HUES6 (cell line): ENCODE measurements at regions not wholly inside any gene's neighbourhood (a gene's known extent, or its start where the extent isn't known, plus 50 kb on each side); places are given as distances from the start of the nearest gene placed in this dataset.

Source experiments
- H3K27ac ChIP-seq: 2 replicates; pipeline ENCODE4 v1.7.0; 2013; ENCODE audit warnings: low read depth, mild to moderate bottlenecking, low read length, inconsistent platforms
- H3K27me3 ChIP-seq: 2 replicates; pipeline ENCODE4 v1.6.1; 2013; ENCODE audit warnings: low read length; ENCODE audit not compliant: control insufficient read depth, insufficient read depth
- H3K36me3 ChIP-seq: 2 replicates; pipeline ENCODE4 v1.6.1; 2013; ENCODE audit warnings: low read length; ENCODE audit not compliant: control insufficient read depth, insufficient read depth
- H3K4me1 ChIP-seq: 2 replicates; pipeline ENCODE4 v1.6.1; 2013; ENCODE audit warnings: low read length; ENCODE audit not compliant: control insufficient read depth, insufficient read depth
- H3K4me3 ChIP-seq: 2 replicates; pipeline ENCODE4 v1.5.1; 2013; ENCODE audit warnings: low read depth, low read length
- H3K9ac ChIP-seq: one replicate; pipeline ENCODE4 v1.6.1; 2013; ENCODE audit warnings: mild to moderate bottlenecking, low read length
- H3K9me3 ChIP-seq: 2 replicates; pipeline ENCODE4 v1.6.1; 2013; ENCODE audit warnings: low read depth, low read length; ENCODE audit not compliant: control insufficient read depth, insufficient read depth

DNA sequence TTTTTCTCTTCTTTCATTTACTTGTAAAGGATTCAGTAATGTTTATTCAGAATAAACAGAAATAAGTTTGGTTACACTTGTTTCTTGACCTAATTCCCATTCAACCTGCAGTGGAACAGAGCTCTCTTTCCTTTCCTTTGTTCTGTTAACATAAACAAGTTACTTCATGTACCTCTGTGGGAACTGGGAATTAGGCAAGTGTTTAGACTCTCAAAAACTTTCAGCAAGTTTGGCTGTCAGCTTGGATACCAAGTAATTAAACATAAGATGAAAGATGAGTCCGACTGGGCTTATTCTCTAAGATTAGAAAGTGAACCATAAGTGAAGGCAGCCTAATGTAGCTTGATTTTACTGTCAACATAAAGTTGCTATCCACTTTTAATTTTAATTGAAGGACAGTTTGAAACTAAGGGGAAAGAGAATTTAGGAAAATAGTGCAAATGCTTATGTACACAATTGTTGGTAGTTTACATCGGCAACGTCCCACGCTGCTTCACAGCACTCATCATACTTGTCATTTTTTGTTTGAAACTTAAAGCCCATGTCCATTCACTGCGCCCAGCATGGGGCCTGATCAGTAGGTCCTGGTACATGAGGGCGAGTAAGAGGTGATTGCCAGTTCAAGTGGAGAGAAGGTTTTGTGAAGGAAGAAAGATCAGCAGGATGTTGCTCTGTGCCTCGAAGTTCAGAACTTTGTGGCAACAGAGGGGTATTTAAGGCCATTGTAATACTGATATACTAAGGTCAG is 113.0 kb downstream of the PLEKHG1 start:
- no peaks in the 10 kb centered on the region for H3K27me3 ChIP-seq
- H3K36me3 ChIP-seq, result no peaks in the 10 kb centered on the region
- peaks cover 11% of the 10 kb centered on the region; the same call in 1 of the 2 replicates for H3K4me1 ChIP-seq
- H3K4me3 ChIP-seq, result no peak overlapping the region
- H3K9me3 ChIP-seq, result no peaks in the 10 kb centered on the region
- no peak overlapping the region for H3K27ac ChIP-seq
- no peak overlapping the region for H3K9ac ChIP-seq

DNA sequence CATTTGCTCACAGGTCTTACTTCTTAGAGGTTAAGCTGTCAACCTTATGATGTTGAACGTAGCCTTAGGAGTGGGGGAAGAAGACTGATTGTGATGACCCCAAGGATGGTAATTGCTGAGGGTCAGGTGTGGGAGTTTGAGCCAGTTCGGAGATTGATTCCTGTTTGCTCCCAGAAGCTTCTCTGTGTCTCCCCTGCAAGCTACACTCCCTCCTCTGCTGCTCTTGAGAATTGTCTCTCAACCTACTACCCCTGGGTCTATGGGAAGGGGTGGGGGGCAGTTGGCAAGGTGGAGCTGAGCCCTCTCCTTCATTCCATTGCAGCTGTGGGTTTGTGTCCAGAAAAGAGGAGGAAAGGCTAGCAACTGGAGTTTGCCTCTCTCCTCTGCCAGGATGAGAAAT is 113.8 kb downstream of the PLEKHG1 start:
- Histone ChIP-seq H3K27me3 (no peaks in the 10 kb centered on the region), H3K9me3 (no peaks in the 10 kb centered on the region), H3K4me1 (peaks cover 11% of the 10 kb centered on the region; the same call in 1 of the 2 replicates), H3K27ac (no peak overlapping the region), H3K4me3 (no peak overlapping the region), H3K9ac (no peak overlapping the region), H3K36me3 (no peaks in the 10 kb centered on the region)

- H3K4me3 ChIP-seq, result no peak overlapping the region
- H3K4me1 ChIP-seq, result peaks cover 11% of the 10 kb centered on the region; the same call in 1 of the 2 replicates
- H3K27ac ChIP-seq, result no peak overlapping the region
- H3K9me3 ChIP-seq, result no peaks in the 10 kb centered on the region
- H3K36me3 ChIP-seq, result no peaks in the 10 kb centered on the region
- no peak overlapping the region for H3K9ac ChIP-seq
- no peaks in the 10 kb centered on the region for H3K27me3 ChIP-seq
Measured at GRCh38 chr6:150713931-150714330, 114.2 kb downstream of the PLEKHG1 start.

GRCh38 chr6:150715133-150715532 is 115.4 kb downstream of the PLEKHG1 start:
- no peak overlapping the region for H3K4me3 ChIP-seq
- peaks cover 17% of the 10 kb centered on the region for H3K4me1 ChIP-seq
- no peaks in the 10 kb centered on the region for H3K9me3 ChIP-seq
- no peak overlapping the region for H3K9ac ChIP-seq
- H3K27me3 ChIP-seq, result no peaks in the 10 kb centered on the region
- H3K36me3 ChIP-seq, result no peaks in the 10 kb centered on the region
- H3K27ac ChIP-seq, result no peak overlapping the region

- H3K4me1 ChIP-seq, result peaks cover 32% of the 10 kb centered on the region
- no peaks in the 10 kb centered on the region for H3K36me3 ChIP-seq
- no peak overlapping the region for H3K4me3 ChIP-seq
- H3K27ac ChIP-seq, result no peak overlapping the region
- H3K9me3 ChIP-seq, result no peaks in the 10 kb centered on the region
- no peaks in the 10 kb centered on the region for H3K27me3 ChIP-seq
- H3K9ac ChIP-seq, result no peak overlapping the region
Measured at GRCh38 chr6:150717419-150717818, 117.7 kb downstream of the PLEKHG1 start.

DNA sequence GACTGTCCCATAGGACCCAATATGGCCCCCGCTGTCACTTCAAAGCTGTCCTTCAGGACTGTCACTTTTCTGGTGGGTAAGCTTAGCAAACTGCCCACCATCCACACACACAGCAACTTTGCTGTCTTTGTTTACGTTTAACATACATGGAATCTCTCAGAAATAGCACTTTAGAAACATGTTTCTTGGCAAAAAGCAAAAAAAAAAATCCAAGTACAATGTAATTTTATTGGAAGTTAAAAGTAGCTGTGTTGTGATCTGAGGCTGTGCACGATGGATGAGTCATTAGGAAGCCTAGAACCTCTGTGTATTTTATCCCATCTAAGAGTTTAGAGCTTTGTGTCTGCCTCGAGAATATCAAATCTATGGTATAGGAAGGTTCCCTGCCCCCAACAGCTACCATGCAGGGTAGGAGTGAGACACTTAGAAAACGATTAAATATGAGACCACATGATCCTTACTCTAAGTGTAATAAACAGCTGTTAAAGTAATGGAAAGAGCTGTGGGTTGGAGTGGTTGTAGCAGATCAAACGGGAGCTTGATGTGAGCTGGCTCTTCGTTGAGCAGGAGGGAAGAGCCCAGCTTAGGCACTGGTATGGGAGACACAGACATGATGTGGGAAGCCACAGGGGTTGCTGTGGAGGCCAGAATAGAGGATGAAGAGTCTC is 119.5 kb downstream of the PLEKHG1 start:
- Histone ChIP-seq H3K36me3 (no peaks in the 10 kb centered on the region), H3K9ac (no peak overlapping the region), H3K4me3 (no peak overlapping the region), H3K27me3 (no peaks in the 10 kb centered on the region), H3K9me3 (no peaks in the 10 kb centered on the region), H3K4me1 (peaks cover 21% of the 10 kb centered on the region), H3K27ac (no peak overlapping the region)

- no peak overlapping the region for H3K4me3 ChIP-seq
- H3K27me3 ChIP-seq, result no peaks in the 10 kb centered on the region
- H3K9me3 ChIP-seq, result no peaks in the 10 kb centered on the region
- H3K36me3 ChIP-seq, result no peaks in the 10 kb centered on the region
- H3K9ac ChIP-seq, result no peak overlapping the region
- peaks cover 21% of the 10 kb centered on the region for H3K4me1 ChIP-seq
- H3K27ac ChIP-seq, result no peak overlapping the region
Measured at GRCh38 chr6:150719831-150720230, 120.1 kb downstream of the PLEKHG1 start.

GRCh38 chr6:150720774-150721233 is 121.1 kb downstream of the PLEKHG1 start:
- H3K9me3 ChIP-seq, result no peaks in the 10 kb centered on the region
- H3K36me3 ChIP-seq, result no peaks in the 10 kb centered on the region
- no peaks in the 10 kb centered on the region for H3K27me3 ChIP-seq
- H3K9ac ChIP-seq, result peak overlapping the region; percentile 9
- no peak overlapping the region for H3K4me3 ChIP-seq
- peaks cover 21% of the 10 kb centered on the region for H3K4me1 ChIP-seq
- H3K27ac ChIP-seq, result 0 out of 2 replicates have a peak overlapping the region, but pooled peaks have one; percentile 10

DNA sequence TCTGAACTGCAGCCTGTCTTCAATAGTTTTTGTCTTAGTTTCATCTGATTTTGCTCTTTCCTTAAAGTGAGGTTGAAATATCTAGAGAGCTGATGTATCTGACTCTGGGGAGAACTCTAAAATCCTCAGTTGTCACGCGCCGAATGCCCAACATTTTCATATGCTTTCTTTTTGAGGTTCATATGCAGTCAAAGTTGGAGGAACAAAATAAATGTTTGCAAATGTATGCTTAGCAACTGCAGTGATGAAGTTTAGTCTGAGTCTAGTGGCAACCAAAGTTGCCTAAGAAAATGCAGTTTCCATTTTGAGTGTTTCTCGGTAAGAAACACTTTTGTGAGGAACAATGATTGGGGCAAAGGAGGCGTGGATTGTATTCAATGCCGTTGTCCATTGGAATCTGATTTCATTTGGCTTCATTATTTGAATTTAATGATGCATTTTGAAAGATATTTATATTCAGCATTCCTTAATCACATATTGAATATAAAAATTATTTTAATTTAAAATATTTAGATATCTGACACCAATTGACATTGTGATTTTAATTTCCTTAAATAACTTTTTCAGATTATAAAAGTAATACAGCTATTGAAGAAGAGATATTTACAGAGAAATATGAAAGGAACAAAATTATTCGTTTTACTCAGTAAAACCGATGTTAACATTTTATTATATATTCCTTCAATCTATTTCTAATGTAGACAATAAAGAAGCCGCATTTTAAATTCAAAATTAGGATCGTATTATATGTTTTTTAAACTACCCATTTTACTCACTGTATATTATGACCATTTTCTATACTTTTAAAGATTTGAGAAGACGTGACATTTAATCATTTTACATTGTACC is 122.0 kb downstream of the PLEKHG1 start:
- H3K4me1 ChIP-seq, result peaks cover 21% of the 10 kb centered on the region
- H3K36me3 ChIP-seq, result no peaks in the 10 kb centered on the region
- no peak overlapping the region for H3K27ac ChIP-seq
- no peak overlapping the region for H3K9ac ChIP-seq
- H3K4me3 ChIP-seq, result no peak overlapping the region
- H3K27me3 ChIP-seq, result no peaks in the 10 kb centered on the region
- no peaks in the 10 kb centered on the region for H3K9me3 ChIP-seq

- Histone ChIP-seq H3K4me3 (no peak overlapping the region), H3K9me3 (no peaks in the 10 kb centered on the region), H3K9ac (no peak overlapping the region), H3K36me3 (no peaks in the 10 kb centered on the region), H3K4me1 (peaks cover 21% of the 10 kb centered on the region), H3K27ac (no peak overlapping the region), H3K27me3 (no peaks in the 10 kb centered on the region)
Measured at GRCh38 chr6:150722614-150723344, 123.1 kb downstream of the PLEKHG1 start.
